ENCODE measurements at regions not wholly inside any gene's neighbourhood (a gene's known extent, or its start where the extent isn't known, plus 50 kb on each side); places are given as distances from the start of the nearest gene placed in this dataset.

DNA sequence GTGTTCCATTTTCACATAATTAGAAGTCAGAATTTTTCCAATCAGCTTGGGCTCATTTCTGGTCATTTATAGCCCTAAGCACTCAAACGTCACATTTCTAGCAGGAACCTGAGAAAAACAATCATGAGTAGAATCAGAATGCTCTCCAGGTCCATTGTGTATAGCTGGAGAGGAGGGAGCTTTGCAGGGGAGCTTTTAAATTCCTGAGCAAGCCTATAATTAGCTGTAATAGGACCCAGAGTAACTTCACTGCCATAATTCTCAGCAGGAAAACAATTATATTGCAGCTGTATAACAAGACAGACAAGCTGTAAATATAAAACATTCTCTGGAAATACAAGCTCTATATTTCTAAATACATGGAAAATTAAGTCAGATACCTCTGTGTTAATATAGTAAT lies 637.6 kb upstream of the SGCD start:
- no peak overlapping the region for H3K4me2 ChIP-seq (ENCODE audit: low read length)
- no peak for ATAC-seq
- H3K9me2 ChIP-seq (ENCODE audit: insufficient read depth) = no peaks in the 10 kb centered on the region
- no peak overlapping the region for H2AFZ ChIP-seq (ENCODE audit: low read depth, low read length, poor library complexity, severe bottlenecking)
- no peak overlapping the region for H3K4me3 ChIP-seq (replicated peaks in 1 of 2; ENCODE audit: low read depth in 1 of 2, low read length in 2 of 2)
- BruUV-seq (replicated peaks) = no TSS peak
- TF ChIP-seq, protein P1, sequence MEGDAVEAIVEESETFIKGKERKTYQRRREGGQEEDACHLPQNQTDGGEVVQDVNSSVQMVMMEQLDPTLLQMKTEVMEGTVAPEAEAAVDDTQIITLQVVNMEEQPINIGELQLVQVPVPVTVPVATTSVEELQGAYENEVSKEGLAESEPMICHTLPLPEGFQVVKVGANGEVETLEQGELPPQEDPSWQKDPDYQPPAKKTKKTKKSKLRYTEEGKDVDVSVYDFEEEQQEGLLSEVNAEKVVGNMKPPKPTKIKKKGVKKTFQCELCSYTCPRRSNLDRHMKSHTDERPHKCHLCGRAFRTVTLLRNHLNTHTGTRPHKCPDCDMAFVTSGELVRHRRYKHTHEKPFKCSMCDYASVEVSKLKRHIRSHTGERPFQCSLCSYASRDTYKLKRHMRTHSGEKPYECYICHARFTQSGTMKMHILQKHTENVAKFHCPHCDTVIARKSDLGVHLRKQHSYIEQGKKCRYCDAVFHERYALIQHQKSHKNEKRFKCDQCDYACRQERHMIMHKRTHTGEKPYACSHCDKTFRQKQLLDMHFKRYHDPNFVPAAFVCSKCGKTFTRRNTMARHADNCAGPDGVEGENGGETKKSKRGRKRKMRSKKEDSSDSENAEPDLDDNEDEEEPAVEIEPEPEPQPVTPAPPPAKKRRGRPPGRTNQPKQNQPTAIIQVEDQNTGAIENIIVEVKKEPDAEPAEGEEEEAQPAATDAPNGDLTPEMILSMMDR (IDR thresholded peaks at IDR 0.05 in 2 of 3, conservative IDR thresholded peaks at IDR 0.05 in 1 of 3; ENCODE audit: borderline replicate concordance in 1 of 3, insufficient read depth in 1 of 3, low read depth in 2 of 3, low read length in 2 of 3) = no peak
- no peak overlapping the region for H3K27ac ChIP-seq (ENCODE audit: low read depth, low read length)
- CTCF ChIA-PET = no interaction called here
- H3K79me2 ChIP-seq (ENCODE audit: insufficient read depth, low read length) = no peaks in the 10 kb centered on the region
- no peak for DNase-seq (ENCODE audit: low read depth, low spot score)
- H3K9ac ChIP-seq (ENCODE audit: low read length) = no peak overlapping the region
- no peaks in the 10 kb centered on the region for H3K36me3 ChIP-seq (ENCODE audit: control insufficient read depth in 1 of 2, insufficient read depth in 2 of 2, low read length in 2 of 2)
- peaks cover 3 to 5% of the 10 kb centered on the region in 2 experiments; a peak in 2 of 4 replicates for H3K9me3 ChIP-seq (ENCODE audit: control insufficient read depth in 1 of 2, insufficient read depth in 1 of 2, low read depth in 1 of 2, low read length in 2 of 2)
- intact Hi-C loops (cut with micrococcal nuclease) = no loop called here
- no peaks in the 10 kb centered on the region for H3K27me3 ChIP-seq (ENCODE audit: insufficient read depth, low read length)
- no peaks in the 10 kb centered on the region for H3K4me1 ChIP-seq (ENCODE audit: control insufficient read depth in 1 of 2, insufficient read depth in 2 of 2, low read length in 2 of 2)
- H4K20me1 ChIP-seq (ENCODE audit: insufficient read depth) = no peaks in the 10 kb centered on the region; the same call in 1 of the 2 replicates
- RAD21 ChIA-PET (ENCODE audit: low non-redundant PET in 1 of 2, low total read pairs in 2 of 2, uncharacterized antibody in 2 of 2, unreplicated experiment in 2 of 2) = no interaction called here
- POLR2A ChIA-PET = no interaction called here

DNA sequence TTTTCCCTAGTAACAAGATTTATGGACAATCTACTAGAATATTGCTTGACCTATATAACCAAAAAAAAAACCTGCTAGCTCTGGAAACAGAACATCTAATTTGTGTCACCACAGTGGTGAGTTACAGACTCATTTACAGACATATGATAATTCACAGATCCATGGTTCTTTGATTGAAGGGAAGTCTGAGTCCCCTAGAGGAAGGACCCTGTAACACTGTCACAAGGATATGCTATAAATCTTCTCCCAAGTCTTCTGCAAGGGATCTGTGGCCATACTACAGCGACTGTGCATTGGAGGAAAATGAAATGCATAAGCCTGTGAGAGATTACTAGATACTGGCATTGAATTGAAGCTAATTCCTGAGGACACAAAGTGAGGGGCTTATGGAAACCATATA lies 630.6 kb upstream of the SGCD start:
- CTCF ChIA-PET = no interaction called here
- H4K20me1 ChIP-seq (ENCODE audit: insufficient read depth) = no peaks in the 10 kb centered on the region; the same call in 1 of the 2 replicates
- no peak overlapping the region for H3K4me2 ChIP-seq (ENCODE audit: low read length)
- H3K4me1 ChIP-seq (ENCODE audit: control insufficient read depth in 1 of 2, insufficient read depth in 2 of 2, low read length in 2 of 2) = no peaks in the 10 kb centered on the region
- peaks cover 0 to 3% of the 10 kb centered on the region in 2 experiments; a peak in 2 of 4 replicates for H3K9me3 ChIP-seq (ENCODE audit: control insufficient read depth in 1 of 2, insufficient read depth in 1 of 2, low read depth in 1 of 2, low read length in 2 of 2)
- intact Hi-C loops (cut with micrococcal nuclease) = no loop called here
- H3K27me3 ChIP-seq (ENCODE audit: insufficient read depth, low read length) = no peaks in the 10 kb centered on the region
- TF ChIP-seq ELF1 (IDR thresholded peaks at IDR 0.05; ENCODE audit: borderline replicate concordance, low read depth) = no peak
- no peak for TF ChIP-seq EZH2 (IDR thresholded peaks at IDR 0.05)
- TF ChIP-seq POLR2A (IDR thresholded peaks at IDR 0.05; ENCODE audit: borderline replicate concordance, extremely low read depth, insufficient read depth, insufficient read length) = no peak
- no peak for TF ChIP-seq EZH2phosphoT487 (IDR thresholded peaks at IDR 0.05; ENCODE audit: borderline replicate concordance)
- no peak for TF ChIP-seq POLR2AphosphoS5 (IDR thresholded peaks at IDR 0.05; ENCODE audit: low read depth, low read length)
- TF ChIP-seq TCF7L2 (IDR thresholded peaks at IDR 0.05; ENCODE audit: borderline replicate concordance, extremely low read depth, insufficient read depth, insufficient read length) = no peak
- no peaks in the 10 kb centered on the region for H3K79me2 ChIP-seq (ENCODE audit: insufficient read depth, low read length)
- no TSS peak for BruUV-seq (replicated peaks)
- H3K9me2 ChIP-seq (ENCODE audit: insufficient read depth) = no peaks in the 10 kb centered on the region
- H3K4me3 ChIP-seq (replicated peaks in 1 of 2; ENCODE audit: low read depth in 1 of 2, low read length in 2 of 2) = no peak overlapping the region
- no peak overlapping the region for H2AFZ ChIP-seq (ENCODE audit: low read depth, low read length, poor library complexity, severe bottlenecking)
- H3K36me3 ChIP-seq (ENCODE audit: control insufficient read depth in 1 of 2, insufficient read depth in 2 of 2, low read length in 2 of 2) = no peaks in the 10 kb centered on the region
- RAD21 ChIA-PET (ENCODE audit: low non-redundant PET in 1 of 2, low total read pairs in 2 of 2, uncharacterized antibody in 2 of 2, unreplicated experiment in 2 of 2) = no interaction called here
- DNase-seq (ENCODE audit: low read depth, low spot score) (no peak), ATAC-seq (no peak)
- POLR2A ChIA-PET = no interaction called here
- no peak overlapping the region for H3K9ac ChIP-seq (ENCODE audit: low read length)
- no peak overlapping the region for H3K27ac ChIP-seq (ENCODE audit: low read depth, low read length)
